ENCODE measurements at regions not wholly inside any gene's neighbourhood (a gene's known extent, or its start where the extent isn't known, plus 50 kb on each side); places are given as distances from the start of the nearest gene placed in this dataset.

DNA sequence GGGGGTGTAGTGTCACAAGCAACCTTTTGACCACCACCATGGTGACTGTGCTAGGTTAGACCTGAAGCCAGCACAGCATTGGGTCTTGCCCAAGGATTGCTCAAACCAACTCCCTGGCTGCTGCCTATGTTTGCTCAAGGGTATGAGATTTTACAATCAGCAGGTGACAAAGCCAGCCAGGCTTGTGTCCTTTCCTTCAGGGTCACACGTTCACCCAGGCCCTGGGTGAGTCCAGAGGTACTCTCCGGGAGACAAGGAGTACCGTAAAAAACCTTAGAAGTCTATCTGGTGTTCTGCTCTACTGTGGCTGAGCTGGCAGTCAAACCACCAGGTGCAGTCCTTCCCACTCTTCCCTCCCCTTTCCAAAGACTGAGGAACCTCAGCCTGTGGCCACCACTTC is 238.9 kb upstream of the MIS18BP1 start:
- Mint-ChIP-seq H3K27ac (no peak overlapping the region), H3K9me3 (peaks cover 0 to 18% (median 6%) of the 10 kb centered on the region in 7 donors), H3K4me3 (no peak overlapping the region), H3K36me3 (no peaks in the 10 kb centered on the region), H3K27me3 (ENCODE audit: low read depth in 3 of 3) (no peaks in the 10 kb centered on the region), H3K4me1 (no peaks in the 10 kb centered on the region)
- no peaks in the 10 kb centered on the region for H3K27me3 ChIP-seq (ENCODE audit: control insufficient read depth in 2 of 2, insufficient read depth in 2 of 2, low read length in 2 of 2)
- TF ChIP-seq, protein P1, sequence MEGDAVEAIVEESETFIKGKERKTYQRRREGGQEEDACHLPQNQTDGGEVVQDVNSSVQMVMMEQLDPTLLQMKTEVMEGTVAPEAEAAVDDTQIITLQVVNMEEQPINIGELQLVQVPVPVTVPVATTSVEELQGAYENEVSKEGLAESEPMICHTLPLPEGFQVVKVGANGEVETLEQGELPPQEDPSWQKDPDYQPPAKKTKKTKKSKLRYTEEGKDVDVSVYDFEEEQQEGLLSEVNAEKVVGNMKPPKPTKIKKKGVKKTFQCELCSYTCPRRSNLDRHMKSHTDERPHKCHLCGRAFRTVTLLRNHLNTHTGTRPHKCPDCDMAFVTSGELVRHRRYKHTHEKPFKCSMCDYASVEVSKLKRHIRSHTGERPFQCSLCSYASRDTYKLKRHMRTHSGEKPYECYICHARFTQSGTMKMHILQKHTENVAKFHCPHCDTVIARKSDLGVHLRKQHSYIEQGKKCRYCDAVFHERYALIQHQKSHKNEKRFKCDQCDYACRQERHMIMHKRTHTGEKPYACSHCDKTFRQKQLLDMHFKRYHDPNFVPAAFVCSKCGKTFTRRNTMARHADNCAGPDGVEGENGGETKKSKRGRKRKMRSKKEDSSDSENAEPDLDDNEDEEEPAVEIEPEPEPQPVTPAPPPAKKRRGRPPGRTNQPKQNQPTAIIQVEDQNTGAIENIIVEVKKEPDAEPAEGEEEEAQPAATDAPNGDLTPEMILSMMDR (IDR thresholded peaks at IDR 0.05), result no peak
- 84% methylated on average over 3 of the region's 3 CpGs for WGBS (ENCODE audit: insufficient coverage)
- H3K36me3 ChIP-seq (replicated peaks in 1 of 2; ENCODE audit: control insufficient read depth in 1 of 2, insufficient read depth in 2 of 2, low read length in 2 of 2), result no peaks in the 10 kb centered on the region
- H3K4me1 ChIP-seq (ENCODE audit: control insufficient read depth in 1 of 2, insufficient read depth in 2 of 2, low read length in 2 of 2), result no peaks in the 10 kb centered on the region
- H3K9me3 ChIP-seq (replicated peaks in 1 of 2; ENCODE audit: control insufficient read depth in 1 of 2, insufficient read depth in 1 of 2, low read length in 2 of 2), result peaks cover 4% of the 10 kb centered on the region in 2 donors
- H3K9ac ChIP-seq (ENCODE audit: insufficient read depth, low read length, poor library complexity, severe bottlenecking), result no peak overlapping the region
- no peaks in the 10 kb centered on the region for H4K20me1 ChIP-seq (ENCODE audit: insufficient read depth, low read length)
- no peaks in the 10 kb centered on the region for H3K79me2 ChIP-seq (ENCODE audit: insufficient read depth, low read length)
- H2AFZ ChIP-seq (ENCODE audit: insufficient read depth, low read depth, low read length, poor library complexity, severe bottlenecking), result no peak overlapping the region
- no peak for DNase-seq
- H3K27ac ChIP-seq (ENCODE audit: low read depth in 1 of 2, low read length in 2 of 2), result no peak overlapping the region
- H3K4me2 ChIP-seq (replicated peaks; ENCODE audit: extremely low read depth, low read length, poor library complexity, severe bottlenecking), result no peak overlapping the region
- intact Hi-C loops (cut with micrococcal nuclease), result no loop called here
- H3K4me3 ChIP-seq (replicated peaks in 1 of 3; ENCODE audit: low read depth in 2 of 3, low read length in 3 of 3), result no peak overlapping the region

DNA sequence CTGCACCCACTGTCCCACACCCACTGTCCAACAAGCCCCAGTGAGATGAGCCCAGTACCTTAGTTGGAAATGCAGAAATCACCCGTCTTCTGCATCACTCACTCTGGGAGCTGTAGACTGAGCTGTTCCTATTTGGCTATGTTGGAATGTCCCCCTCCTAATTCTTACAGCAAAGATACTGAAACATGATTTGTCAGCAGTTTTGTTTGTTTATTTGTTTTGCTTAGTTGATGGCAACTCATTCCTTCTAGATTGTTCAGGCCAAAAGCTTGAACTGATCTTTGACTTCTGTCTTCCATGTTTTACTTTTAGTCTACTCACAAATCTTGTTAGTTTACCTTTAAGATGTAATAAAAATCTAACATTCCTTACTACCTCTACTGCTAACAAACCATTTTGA is 233.6 kb upstream of the MIS18BP1 start:
- no peaks in the 10 kb centered on the region for H3K36me3 Mint-ChIP-seq
- TF ChIP-seq, protein P1 (IDR thresholded peaks at IDR 0.05), result no peak
- DNase-seq, result no peak
- intact Hi-C loops (cut with micrococcal nuclease), result no loop called here
- no peak overlapping the region for H3K4me3 Mint-ChIP-seq
- Histone ChIP-seq H3K27me3 (ENCODE audit: control insufficient read depth in 2 of 2, insufficient read depth in 2 of 2, low read length in 2 of 2) (no peaks in the 10 kb centered on the region), H3K9ac (ENCODE audit: insufficient read depth, low read length, poor library complexity, severe bottlenecking) (no peak overlapping the region), H3K9me3 (replicated peaks in 1 of 2; ENCODE audit: control insufficient read depth in 1 of 2, insufficient read depth in 1 of 2, low read length in 2 of 2) (peaks cover 10 to 14% of the 10 kb centered on the region in 2 donors), H3K36me3 (replicated peaks in 1 of 2; ENCODE audit: control insufficient read depth in 1 of 2, insufficient read depth in 2 of 2, low read length in 2 of 2) (no peaks in the 10 kb centered on the region), H3K4me2 (replicated peaks; ENCODE audit: extremely low read depth, low read length, poor library complexity, severe bottlenecking) (no peak overlapping the region), H4K20me1 (ENCODE audit: insufficient read depth, low read length) (no peaks in the 10 kb centered on the region), H3K4me1 (ENCODE audit: control insufficient read depth in 1 of 2, insufficient read depth in 2 of 2, low read length in 2 of 2) (no peaks in the 10 kb centered on the region), H3K4me3 (replicated peaks in 1 of 3; ENCODE audit: low read depth in 2 of 3, low read length in 3 of 3) (no peak overlapping the region), H3K27ac (ENCODE audit: low read depth in 1 of 2, low read length in 2 of 2) (no peak overlapping the region), H3K79me2 (ENCODE audit: insufficient read depth, low read length) (no peaks in the 10 kb centered on the region), H2AFZ (ENCODE audit: insufficient read depth, low read depth, low read length, poor library complexity, severe bottlenecking) (no peak overlapping the region)
- H3K4me1 Mint-ChIP-seq, result no peaks in the 10 kb centered on the region
- no CpG with 5 or more reads among the region's 1 CpG for WGBS (ENCODE audit: insufficient coverage)
- H3K27ac Mint-ChIP-seq, result no peak overlapping the region
- H3K9me3 Mint-ChIP-seq, result peaks cover 7 to 38% (median 18%) of the 10 kb centered on the region in 7 donors
- no peaks in the 10 kb centered on the region for H3K27me3 Mint-ChIP-seq (ENCODE audit: low read depth in 3 of 3)

Data from CD14-positive monocyte (primary cell).